ENCODE measurements at regions not wholly inside any gene's neighbourhood (a gene's known extent, or its start where the extent isn't known, plus 50 kb on each side); places are given as distances from the start of the nearest gene placed in this dataset.

DNA sequence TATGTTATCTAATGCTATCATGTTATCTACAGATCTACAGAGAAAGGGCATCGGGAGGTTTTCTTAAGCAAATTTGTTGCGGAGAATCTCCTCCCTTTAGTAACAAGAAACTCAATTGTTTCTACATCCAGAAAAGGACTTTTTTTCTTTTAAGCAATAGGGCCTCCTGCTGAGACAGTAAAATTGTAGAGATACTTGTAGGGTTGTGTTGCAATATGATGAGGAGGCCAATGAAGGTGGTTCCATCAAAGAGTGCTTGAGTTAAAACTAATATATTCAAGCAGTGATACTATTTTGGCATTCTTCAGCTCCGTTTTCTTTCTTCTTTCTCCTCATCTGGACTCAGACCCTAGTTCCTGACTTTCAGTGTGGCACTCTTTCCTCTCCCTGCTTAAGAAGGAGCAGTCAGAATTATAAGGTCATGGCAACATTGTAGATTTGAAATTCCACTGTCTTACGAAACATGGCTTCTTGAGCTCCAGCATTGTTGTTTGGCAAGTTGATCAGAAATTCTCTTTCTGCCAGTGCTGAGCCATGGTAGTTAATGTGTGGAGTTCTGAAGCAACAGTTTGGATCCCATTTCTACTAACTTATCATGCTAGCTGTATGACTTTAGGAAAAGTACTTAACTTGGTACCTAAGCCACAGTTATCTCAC is 202.0 kb upstream of the SLC14A2 start:
- no peak for DNase-seq (ENCODE audit: low read depth in 4 of 4, low spot score in 1 of 4)

DNA sequence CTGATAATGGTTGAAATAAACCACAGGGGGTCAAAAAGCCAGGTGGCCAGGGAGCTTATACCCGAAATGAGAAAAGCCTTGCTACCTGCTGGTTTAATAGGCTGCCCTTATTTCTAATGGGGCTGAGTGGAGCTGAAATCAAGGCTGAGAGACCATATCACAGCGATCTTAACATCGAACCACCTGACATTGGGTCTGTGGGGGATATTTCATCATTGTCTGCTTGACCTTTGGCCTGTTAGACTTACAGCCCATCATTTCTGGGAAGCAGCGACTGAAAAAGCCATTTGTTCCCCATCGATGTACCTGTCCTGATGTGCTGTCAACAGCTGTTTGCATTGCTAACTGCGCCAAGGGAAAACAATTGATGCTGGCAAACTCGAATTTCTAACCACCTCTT is 199.7 kb upstream of the SLC14A2 start:
- no peak for DNase-seq (ENCODE audit: low read depth in 4 of 4, low spot score in 1 of 4)

DNA sequence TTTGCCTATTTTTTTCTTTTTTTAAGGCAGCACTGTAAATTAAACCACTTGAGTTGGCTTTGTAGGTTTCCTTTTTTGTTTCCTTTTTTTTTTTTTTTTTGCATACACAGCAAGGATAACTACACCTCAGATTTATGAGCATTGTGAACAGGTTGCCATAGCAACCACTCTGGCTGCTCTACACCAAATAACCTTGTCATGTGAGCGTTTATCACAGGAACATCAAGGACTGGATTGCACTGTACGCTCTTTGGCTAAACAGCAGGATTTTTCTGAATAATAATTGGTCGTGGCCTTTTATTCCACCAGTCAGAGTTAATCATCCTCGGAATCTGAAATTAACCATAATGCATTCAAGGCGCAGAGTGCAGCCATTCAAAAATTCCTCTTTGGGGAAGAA is 199.1 kb upstream of the SLC14A2 start:
- no peak for DNase-seq (ENCODE audit: low read depth in 4 of 4, low spot score in 1 of 4)

DNA sequence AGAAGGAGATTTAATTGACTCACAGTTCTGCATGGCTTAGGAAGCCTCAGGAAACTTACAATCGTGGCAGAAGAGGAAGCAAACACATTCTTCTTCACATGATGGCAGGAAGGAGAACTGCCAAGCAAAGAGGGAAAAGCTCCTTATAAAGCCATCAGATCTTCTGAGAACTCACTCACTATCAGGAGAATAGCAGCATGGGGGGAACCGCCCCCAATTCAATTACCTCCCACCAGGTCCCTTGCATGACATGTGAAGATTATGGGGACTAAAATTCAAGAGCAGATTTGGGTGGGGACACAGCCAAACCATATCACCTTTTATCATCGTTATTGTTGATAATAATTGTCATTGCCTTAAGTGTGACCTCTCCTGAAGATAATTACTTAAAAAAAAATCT is 197.9 kb upstream of the SLC14A2 start:
- no peak for DNase-seq (ENCODE audit: low read depth in 4 of 4, low spot score in 1 of 4)

DNA sequence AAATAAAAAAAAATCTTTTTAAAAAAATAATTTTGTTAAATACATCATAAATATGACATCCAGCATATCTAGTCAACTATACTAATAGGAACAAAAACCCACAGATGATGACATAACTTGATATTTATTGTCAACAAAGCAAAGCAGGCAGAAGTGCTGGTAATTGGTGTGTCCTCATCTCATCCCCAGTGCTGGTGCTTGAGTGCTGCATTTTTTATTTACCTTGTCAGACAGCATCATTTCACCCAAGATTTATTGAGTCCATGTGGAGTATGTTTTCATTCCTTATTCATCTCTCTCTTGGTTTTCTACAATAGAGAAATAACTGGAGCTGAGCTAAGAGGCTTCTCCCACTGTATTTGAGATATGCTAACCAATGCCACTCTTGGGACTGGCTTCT is 191.6 kb upstream of the SLC14A2 start:
- no peak for DNase-seq (ENCODE audit: low read depth in 4 of 4, low spot score in 1 of 4)

DNA sequence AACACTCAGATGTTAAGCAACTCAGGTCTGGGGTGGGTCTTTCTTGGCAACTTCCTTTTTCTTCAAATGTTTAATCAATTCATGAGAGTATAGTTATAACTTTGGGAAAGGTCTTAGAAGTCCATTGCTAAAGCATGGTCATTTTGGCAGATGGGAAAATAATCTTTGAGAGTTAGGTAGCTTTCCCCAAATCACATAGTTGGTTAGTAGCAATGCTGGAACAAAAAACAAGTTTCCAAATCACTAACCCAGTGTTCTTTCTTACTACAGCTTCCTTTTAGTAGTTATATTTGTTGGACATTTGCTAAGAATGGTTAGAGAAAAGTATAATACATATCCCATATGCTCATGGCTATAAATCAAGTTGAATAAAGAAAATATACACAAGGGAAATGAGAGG is 185.2 kb upstream of the SLC14A2 start:
- no peak for DNase-seq (ENCODE audit: low read depth in 4 of 4, low spot score in 1 of 4)

DNA sequence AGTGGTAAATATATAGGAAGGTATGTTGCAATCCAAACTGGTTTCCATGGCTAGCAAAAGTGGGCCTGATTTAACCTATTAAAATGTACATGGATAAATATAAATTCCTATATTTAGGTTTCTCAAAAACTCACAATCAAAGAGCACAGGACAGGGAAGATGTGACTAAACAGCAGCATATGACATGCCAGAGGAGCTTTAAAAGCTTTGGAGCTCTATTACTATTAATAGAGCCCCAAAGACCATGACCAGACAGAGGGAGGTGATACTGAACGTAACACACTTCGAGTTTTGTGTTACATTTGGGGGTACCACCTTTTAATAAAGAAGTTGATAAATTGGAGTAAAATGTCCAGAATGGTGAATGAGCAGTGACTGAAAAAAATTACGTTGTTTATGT is 179.5 kb upstream of the SLC14A2 start:
- no peak for DNase-seq (ENCODE audit: low read depth in 4 of 4, low spot score in 1 of 4)

DNA sequence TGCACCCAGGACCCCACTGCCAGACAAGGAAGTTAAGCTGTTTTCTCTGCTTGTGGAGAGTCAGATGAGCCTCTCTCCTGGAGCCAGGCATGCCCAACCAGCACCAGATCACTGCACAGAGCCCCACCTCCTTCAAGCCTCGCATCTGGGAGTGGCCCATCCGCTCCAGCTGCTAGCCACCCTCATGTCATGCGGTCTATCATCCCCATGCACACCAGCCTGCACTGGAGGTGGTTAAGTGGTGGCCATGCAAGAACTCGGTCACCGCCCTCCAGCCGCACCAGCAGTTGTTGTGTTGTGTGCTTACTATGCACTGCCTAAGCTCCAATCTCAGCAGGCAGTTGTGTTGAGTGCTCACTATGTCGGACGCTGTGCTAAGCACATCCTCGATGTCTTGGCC is 177.9 kb upstream of the SLC14A2 start:
- DNase-seq (ENCODE audit: low read depth in 4 of 4, low spot score in 1 of 4) = no peak

DNA sequence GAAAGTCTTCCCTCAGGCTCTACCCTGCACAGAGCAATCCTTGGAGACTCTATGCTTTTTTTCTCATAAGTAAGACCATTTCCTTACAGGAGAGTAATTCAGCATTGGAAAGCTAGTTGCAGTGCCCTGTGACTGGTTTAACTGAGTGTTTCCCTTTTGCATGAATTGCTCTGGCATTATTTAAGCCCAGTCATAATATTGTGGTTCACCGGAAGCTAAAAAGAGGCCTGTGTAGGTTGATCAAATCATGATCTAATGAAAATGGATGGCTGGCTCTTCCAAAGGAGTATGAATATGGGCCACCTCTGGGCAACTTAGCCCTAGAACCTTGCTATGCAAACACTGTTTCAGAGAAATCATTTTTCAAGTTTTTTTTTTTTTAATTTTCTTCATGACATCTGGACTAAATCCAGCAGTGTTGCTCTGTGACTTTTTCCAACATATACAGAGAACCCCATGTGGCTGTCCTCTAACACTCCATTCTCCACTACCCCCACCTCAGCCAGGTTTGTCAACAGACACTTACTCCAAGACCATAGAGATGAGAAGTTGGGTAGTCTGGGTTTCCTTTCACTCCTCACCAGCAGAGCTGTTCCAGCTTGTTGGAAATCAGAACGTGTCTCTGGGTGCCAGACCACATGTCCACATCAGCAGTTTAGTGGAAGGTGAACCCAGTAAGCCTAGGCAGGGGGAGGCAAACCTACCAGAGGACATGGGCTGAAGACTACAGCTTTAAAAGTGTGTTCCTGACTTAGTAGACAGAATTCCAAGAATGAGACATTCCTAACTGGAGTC is 175.2 kb upstream of the SLC14A2 start:
- no peak for DNase-seq (ENCODE audit: low read depth in 4 of 4, low spot score in 1 of 4)

DNA sequence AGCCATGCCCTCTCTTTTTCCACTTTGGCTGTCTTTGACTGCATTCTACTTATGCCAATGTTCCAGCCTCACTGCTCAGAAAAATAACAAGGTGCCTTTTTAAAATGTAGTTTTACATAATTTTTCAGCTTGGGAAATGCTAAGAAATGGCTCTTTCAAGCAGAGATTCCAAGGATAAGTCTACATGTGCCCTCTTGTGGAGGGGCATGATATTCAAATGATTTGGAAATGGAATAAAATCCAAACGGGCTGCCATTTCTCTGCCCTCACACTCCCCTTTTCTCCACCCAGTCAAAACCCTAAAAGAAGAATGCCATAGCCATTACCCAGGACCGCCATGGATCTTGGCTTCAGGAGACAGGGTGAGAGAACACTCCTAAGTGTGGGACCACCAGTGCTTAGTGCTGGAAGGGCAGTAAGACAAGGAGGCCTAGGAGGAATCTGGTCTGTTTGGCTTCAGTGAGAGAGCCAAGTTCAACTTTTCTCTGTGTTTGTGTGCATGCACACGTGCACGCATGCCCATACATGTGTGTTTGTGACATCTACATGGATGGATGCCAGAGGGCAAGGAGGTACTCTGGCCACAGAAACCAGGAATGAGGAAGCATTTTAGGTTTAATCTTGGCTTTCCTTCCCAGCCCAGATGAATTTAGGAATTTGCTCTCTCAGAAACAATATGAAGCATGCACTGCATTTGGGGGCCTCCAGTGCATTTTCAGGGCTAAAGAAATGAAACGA is 174.0 kb upstream of the SLC14A2 start:
- DNase-seq (ENCODE audit: low read depth in 4 of 4, low spot score in 1 of 4) = no peak

DNA sequence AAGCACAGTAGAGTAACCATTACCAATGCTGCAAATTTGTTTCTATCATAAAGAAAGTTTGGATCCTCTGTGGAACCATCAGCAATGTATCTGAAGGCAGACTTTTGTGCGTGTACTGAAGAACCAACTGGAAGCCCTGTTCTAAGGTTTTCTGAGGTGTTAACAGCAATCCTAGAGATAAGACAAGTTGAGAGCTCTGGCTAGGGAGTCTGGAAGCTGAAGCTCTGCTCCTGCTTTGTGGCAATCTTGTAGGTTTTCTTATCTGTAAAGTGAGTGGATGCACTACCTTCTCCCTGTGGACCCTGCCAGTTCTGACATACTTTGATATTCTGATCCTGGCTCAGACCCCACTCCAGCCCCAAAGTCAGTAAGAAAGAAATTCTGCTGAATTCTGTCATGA is 171.2 kb upstream of the SLC14A2 start:
- no peak for DNase-seq (ENCODE audit: low read depth in 4 of 4, low spot score in 1 of 4)

DNA sequence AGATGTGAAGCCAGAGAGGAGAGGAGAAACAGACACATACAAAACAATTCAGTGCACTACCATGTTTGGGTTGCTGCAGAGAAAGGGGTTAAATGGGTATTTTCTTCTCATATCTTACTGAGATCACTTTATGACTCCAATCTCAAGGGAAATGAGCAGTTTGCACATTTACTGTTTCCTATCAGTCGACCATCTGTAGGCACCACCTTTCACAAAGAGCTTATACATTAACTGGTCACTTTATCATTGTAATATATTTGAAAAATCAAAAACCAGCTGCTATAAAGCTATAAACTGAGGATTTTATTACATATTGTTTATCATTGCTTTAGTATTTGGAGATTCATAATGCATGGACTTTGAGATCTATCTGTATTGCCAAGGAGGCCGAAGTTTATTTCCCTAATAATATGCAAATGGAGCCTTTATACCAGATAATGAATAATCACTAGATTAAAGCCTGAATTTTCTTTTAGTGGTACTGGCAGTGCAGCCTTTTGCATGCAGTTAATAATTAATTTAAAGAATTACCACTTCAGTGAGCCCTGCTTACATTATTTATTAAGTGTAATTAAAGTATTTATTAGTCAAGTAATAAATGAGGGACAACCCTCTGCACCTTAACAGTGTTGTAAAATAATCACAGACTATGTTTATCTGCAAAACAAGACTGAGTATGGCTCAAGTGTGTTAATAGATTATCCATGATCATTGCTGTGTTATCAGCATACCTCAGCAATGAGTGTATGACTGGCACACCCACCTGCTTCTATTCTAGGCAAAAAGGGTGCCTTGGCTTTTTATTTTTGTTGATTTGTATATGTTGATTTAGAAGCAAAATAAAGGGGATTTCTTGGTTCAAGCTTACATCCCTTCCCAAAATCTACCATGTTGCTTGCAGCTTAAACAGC is 167.7 kb upstream of the SLC14A2 start:
- no peak for DNase-seq (ENCODE audit: low read depth in 4 of 4, low spot score in 1 of 4)

DNA sequence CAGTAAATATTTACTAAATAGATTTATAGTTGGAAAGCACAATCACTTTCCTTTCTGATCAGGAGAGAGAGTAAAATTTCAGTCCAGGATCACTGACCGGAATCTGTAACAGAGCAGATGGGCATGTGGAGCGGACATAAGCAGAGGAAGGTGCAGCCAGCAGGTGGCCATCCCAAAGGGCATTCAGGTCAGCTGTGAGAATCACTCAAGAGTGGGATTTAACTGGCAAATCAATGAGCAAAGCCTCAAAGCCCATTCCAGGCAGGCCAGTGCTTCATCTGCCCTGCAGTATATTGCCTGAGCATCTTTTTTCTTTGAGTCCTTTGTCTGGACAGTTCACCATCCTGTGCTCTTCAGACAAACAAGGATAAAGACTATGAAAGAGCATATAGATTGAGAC is 166.4 kb upstream of the SLC14A2 start:
- no peak for DNase-seq (ENCODE audit: low read depth in 4 of 4, low spot score in 1 of 4)

DNA sequence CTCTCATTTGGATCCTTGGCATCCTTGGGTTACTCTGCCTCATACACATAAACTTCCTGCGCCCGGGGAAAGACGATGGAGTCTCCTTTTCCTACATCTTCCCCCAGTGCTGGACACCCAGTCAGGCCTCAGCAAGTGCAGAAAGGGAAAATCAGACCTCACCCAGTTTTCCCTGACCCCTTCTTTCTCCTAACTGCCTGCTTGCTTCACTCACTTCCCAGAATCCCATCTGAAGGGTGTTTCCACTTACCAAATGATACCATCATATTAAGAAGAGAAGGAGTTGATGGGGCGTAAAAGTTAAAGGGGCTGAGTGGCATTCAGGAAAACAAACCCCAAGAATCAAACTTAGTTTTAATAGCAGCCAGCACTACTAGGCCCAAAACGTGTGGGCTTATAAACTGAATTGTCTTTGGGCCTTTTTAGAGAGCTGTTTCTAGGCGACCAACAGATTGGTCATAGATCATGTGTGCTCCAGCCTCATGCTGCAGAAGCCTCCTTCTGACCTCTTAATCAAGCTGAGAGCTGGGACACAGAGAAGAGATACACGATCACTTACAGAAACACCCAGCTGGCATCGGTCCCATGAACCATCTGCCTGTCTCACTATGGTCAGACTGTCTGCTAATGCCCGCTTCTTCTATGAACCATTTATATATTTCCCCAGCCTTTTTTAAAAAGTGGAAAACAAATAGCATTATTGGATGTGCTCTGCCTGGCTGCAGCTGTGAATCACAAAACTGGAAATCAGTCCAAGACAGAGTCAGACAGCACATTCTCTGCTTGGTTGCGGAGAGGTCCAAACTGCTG is 165.7 kb upstream of the SLC14A2 start:
- no peak for DNase-seq (ENCODE audit: low read depth in 4 of 4, low spot score in 1 of 4)

DNA sequence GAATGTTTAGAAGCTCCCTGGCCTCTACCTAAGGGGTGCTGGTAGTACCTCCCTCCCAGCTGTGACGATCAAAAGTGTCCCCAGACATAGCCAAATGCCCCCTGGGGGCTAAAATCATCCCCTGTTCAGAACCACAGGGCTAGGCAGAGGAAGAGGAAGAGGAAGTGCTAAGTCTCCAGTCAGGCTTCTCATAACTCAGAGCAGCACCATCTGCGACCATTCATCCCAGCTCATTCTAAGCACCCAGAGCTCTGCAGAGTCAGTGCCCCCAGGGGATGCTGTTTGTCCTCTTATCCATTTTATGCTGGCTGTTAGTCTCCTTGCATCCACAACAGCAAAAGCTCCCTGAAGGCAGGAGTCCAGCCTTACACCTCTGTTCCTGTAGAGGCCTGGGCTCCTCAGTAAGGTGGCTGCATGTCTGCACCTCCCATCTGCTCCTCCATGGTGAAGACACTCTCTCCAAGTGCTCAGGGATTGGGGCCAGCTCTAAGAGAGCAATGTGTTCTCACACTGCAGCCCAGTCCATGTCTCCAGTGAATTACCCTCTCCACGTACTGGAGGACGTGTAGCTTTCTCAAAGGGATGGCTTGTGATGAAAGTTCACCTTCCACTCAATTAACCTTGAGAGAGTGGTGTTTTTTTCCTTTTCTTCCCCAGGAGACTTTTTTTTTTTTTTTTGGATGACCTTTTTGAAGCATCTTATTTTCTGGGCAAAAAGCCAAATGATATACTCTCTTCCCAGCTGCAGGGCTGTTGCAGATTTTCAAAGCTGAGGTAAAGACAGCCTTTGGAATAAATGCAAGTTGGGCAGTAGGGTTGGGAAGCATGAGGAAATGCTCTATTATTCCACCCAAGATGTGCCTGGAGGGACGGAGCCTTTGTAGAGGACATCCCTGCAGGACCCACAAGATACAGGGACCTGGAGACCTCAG is 158.9 kb upstream of the SLC14A2 start:
- no peak for DNase-seq (ENCODE audit: low read depth in 4 of 4, low spot score in 1 of 4)

DNA sequence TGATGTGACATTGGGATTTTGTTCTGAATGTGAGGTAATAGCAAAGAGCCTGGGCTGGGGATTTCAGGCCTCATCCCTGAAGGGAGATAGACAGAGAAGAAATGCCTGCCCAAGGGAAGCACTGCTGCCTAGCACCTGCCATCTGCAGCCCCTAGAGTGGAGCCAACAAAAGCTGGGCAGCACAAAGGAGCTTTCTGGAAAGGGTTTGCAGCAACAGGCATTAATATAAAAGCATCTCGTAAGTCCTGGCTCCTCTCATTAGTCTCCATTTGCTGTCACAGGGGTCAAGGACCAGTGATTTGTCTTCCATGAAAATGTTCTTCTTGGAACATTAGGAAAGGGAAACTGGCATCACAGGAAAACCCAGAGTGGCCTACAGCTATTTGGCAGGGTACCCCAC is 157.2 kb upstream of the SLC14A2 start:
- DNase-seq (ENCODE audit: low read depth in 4 of 4, low spot score in 1 of 4) = no peak

DNA sequence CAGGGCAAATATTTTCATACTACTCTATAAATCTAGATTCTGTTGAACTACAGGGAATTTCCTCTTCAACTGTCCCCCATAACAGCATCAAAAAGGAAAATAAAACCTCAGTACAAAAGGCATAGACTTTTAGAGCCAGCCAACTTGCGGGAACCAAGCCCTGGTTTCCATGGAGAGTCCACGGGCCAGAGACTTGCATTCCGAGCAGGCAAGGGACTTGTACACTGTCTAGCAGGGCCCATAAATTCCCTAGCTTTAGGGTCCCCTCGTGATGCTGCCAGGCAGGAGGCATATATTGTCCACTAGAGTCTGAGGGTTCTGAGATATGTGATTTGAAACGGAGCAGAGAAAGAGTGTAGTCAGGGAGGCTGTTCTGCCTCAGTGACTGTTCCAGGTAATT is 153.1 kb upstream of the SLC14A2 start:
- no peak for DNase-seq (ENCODE audit: low read depth in 4 of 4, low spot score in 1 of 4)

DNA sequence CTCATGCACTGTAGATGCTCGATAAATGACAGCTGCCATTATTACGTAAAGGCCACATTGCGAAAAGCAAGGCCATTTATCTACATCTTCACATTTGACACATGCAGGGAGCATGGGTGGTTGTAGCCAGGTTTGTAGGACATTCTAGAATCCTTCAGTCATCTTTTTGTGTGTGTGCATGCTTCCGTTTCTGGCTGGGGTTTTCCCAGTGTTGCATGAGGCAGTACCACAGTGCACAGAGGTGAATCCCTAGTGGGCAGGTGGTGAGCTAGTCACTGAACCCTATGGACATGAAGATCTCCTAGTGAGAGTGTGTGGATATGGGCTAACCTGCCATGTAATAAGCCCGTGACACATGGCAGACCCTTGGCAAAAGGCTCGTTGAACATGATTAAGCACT is 151.8 kb upstream of the SLC14A2 start:
- no peak for DNase-seq (ENCODE audit: low read depth in 4 of 4, low spot score in 1 of 4)

DNA sequence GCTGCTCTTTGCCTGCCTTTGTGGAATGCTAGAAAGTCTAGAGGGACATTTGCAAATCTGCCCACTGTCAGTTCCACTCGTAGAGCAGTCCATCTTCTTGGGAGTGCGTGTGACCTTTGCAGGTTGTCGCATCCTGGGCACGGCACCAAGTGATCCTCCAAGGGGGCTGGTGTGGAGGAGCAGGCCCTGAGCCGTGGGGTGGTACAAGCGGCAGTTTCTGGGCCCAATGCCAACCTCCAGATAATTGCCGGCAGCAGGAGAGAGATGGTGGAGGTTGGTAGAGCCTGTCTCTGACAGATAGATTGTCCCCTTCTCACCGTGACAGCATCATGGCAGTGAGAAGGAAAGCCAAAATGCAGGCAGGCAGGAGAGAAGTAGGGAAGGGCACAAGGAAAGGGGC is 150.7 kb upstream of the SLC14A2 start:
- DNase-seq (ENCODE audit: low read depth in 4 of 4, low spot score in 1 of 4) = no peak
